PC-9 (cell line): ENCODE measurements at regions not wholly inside any gene's neighbourhood (a gene's known extent, or its start where the extent isn't known, plus 50 kb on each side); places are given as distances from the start of the nearest gene placed in this dataset.

ENCODE experiments used
- BruUV-seq: library from RNA; stranded (reverse); fragments of 400-500 nt; replicated peaks from 2 replicates; lab custom pipeline; 2021; lab: Mats Ljungman, UMichigan
- CTCF ChIA-PET: fragments of 300-600 bp; sonication (Branson Sonifier 250); formaldehyde crosslinking; loops from one replicate; lab custom pipeline; 2022; ENCODE audit warnings: antibody characterized with exemption; lab: Charles Lee
- POLR2A ChIA-PET: fragments of 300-600 bp; sonication (Branson Sonifier 250); formaldehyde crosslinking; loops from one replicate; lab custom pipeline; 2022; ENCODE audit warnings: antibody characterized with exemption; ENCODE audit not compliant: unreplicated experiment; lab: Charles Lee
- DNase-seq, 2 experiments: peaks; one replicate each; pipeline versions ENCODE4 v3.0.0 to v3.0.0-alpha.2; 2015 to 2022; ENCODE audit warnings: mixed read lengths in 1 of 2
- H2AFZ ChIP-seq: fragments of 200-600 bp; sonication (generic); 2 replicates; pipeline ENCODE4 v1.8.1; 2017; ENCODE audit warnings: antibody characterized with exemption
- H3F3A ChIP-seq: fragments of 200-600 bp; sonication (generic); 2 replicates; pipeline ENCODE4 v1.8.1; 2017; ENCODE audit warnings: antibody characterized with exemption, mild to moderate bottlenecking, low read depth; ENCODE audit not compliant: insufficient read depth
- H3K27ac ChIP-seq: fragments of 200-600 bp; sonication (generic); 2 replicates; pipeline ENCODE4 v1.6.1; 2016; ENCODE audit warnings: mixed run types
- H3K27me3 ChIP-seq: fragments of 200-600 bp; sonication (generic); 2 replicates; pipeline ENCODE4 v1.6.1; 2016; ENCODE audit warnings: low read depth, mixed run types; ENCODE audit not compliant: insufficient read depth
- H3K36me3 ChIP-seq: fragments of 200-600 bp; sonication (generic); 2 replicates; pipeline ENCODE4 v1.6.1; 2016; ENCODE audit warnings: low read depth, mixed run types
- H3K4me1 ChIP-seq: fragments of 200-600 bp; sonication (generic); replicated peaks from 2 replicates; pipeline ENCODE4 v1.6.1; 2016; ENCODE audit warnings: mixed run types; ENCODE audit not compliant: insufficient read depth
- H3K4me2 ChIP-seq: fragments of 200-600 bp; sonication (generic); 2 replicates; pipeline ENCODE4 v1.6.1; 2017; ENCODE audit warnings: mixed run types
- H3K4me3 ChIP-seq: fragments of 200-600 bp; sonication (generic); 2 replicates; pipeline ENCODE4 v1.6.1; 2016; ENCODE audit warnings: mixed run types
- H3K79me2 ChIP-seq: fragments of 200-600 bp; sonication (generic); 2 replicates; pipeline ENCODE4 v1.6.1; 2017; ENCODE audit warnings: low read depth, mixed run types
- H3K9me2 ChIP-seq: fragments of 200-600 bp; sonication (generic); 2 replicates; pipeline ENCODE4 v1.8.1; 2017; ENCODE audit warnings: mild to moderate bottlenecking; ENCODE audit not compliant: insufficient read depth
- H3K9me3 ChIP-seq: fragments of 200-600 bp; sonication (generic); 2 replicates; pipeline ENCODE4 v1.8.1; 2016; ENCODE audit warnings: low read depth; ENCODE audit not compliant: insufficient read depth
- H4K20me1 ChIP-seq: fragments of 200-600 bp; sonication (generic); 2 replicates; pipeline ENCODE4 v1.8.1; 2017; ENCODE audit not compliant: insufficient read depth
- CTCF ChIP-seq: fragments of 200-600 bp; sonication (generic); conservative IDR thresholded peaks from 2 replicates; pipeline ENCODE4 v1.6.1; 2017; ENCODE audit warnings: mixed run types, antibody characterized with exemption, mild to moderate bottlenecking, moderate library complexity
- EZH2 ChIP-seq: fragments of 200-600 bp; sonication (generic); IDR thresholded peaks from 2 replicates; pipeline ENCODE4 v1.8.0; 2017; ENCODE audit warnings: antibody characterized with exemption, low read depth
- intact Hi-C: fragments of 100-400 bp; cut with micrococcal nuclease; formaldehyde crosslinking; loops from one replicate; pipeline ENCODE4 v1.10.0; 2022; ENCODE audit not compliant: unreplicated experiment

DNA sequence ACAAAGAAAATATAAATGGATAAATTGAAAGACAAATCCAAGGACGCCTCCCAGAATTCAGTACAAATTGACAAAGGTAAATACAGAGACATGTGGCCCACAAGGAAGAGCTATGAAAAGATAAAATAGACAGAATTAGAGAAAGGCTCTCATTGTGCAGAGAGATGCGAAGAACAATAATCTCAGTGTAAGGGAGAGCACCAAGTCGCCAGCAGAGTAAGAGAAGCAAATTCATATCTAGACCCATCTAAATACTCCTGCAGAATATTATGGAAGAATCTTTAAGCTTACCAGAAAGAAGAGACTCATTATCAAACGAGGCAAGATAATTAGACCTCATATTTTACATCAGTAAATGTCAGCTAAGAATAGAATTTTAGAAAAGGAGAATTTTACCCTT is 101.7 kb upstream of the ITGA1 start:
- no peaks in the 10 kb centered on the region for H3K9me2 ChIP-seq
- no peaks in the 10 kb centered on the region for H3K4me1 ChIP-seq
- H3F3A ChIP-seq, result no peaks in the 10 kb centered on the region
- H3K36me3 ChIP-seq, result no peaks in the 10 kb centered on the region
- no peak overlapping the region for H3K4me2 ChIP-seq
- TF ChIP-seq EZH2 (no peak), CTCF (no peak)
- DNase-seq, result no peak
- intact Hi-C loops, result no loop called here
- H3K27ac ChIP-seq, result no peak overlapping the region
- H3K9me3 ChIP-seq, result no peaks in the 10 kb centered on the region
- H3K27me3 ChIP-seq, result no peaks in the 10 kb centered on the region
- no peak overlapping the region for H3K4me3 ChIP-seq
- BruUV-seq, result no TSS peak
- H2AFZ ChIP-seq, result no peak overlapping the region
- CTCF ChIA-PET, result no interaction called here
- POLR2A ChIA-PET, result no interaction called here
- no peaks in the 10 kb centered on the region for H3K79me2 ChIP-seq
- no peaks in the 10 kb centered on the region for H4K20me1 ChIP-seq

DNA sequence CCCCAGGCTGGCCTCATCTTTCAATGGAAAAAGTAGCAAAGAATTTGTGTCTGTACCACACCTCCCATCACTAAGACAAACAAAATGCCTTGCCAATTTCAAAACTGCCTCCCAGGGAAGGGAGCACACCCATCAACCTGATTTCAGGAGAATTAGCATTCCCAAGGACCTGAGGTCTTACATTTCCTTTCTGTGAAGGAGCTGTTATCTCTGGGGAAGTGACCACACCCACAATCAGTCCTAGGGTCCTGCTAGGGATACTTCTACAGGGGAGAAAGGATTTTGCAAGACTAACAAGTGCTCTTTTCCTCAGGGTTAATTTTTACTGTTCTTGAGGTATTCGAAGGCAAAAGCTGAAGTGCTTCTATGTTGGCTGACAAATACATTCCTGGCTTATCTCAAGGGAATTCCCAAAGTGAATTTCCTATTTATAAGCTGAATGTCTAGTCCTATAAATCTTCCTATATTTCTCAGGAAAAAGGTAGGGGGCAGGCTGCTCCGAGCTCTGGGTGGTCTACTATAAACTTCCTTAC is 97.4 kb upstream of the ITGA1 start:
- Histone ChIP-seq H2AFZ (no peak overlapping the region), H3K79me2 (no peaks in the 10 kb centered on the region), H3K9me3 (no peaks in the 10 kb centered on the region), H4K20me1 (no peaks in the 10 kb centered on the region), H3K9me2 (no peaks in the 10 kb centered on the region), H3K27me3 (no peaks in the 10 kb centered on the region), H3K4me1 (no peaks in the 10 kb centered on the region), H3K36me3 (no peaks in the 10 kb centered on the region), H3K27ac (no peak overlapping the region), H3K4me3 (no peak overlapping the region), H3F3A (no peaks in the 10 kb centered on the region), H3K4me2 (no peak overlapping the region)
- intact Hi-C loops, result no loop called here
- BruUV-seq, result no TSS peak
- TF ChIP-seq EZH2 (no peak), CTCF (no peak)
- DNase-seq, result no peak
- ChIA-PET POLR2A (no interaction called here), CTCF (no interaction called here)

DNA sequence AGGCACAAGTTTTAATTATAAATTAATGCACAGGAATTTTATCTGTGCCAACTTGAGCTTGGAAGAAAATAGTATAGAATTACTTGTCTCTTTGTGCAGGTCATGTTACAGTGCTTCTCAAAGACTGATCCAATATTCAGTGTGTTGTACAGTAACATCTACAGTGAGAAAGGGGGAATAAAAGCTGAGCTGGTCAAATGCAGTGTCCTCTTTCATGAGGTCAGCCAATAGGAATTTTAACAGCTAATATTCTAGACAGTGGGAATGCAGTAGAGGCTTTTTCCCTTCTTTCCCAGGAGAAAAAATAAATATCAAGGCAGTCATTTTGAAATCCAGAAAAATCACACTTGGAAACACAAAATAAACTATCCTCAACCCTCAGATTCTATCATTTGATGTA is 95.7 kb upstream of the ITGA1 start:
- no peak overlapping the region for H3K27ac ChIP-seq
- H3K9me2 ChIP-seq, result no peaks in the 10 kb centered on the region
- H3K4me3 ChIP-seq, result no peak overlapping the region
- DNase-seq, result no peak
- CTCF ChIA-PET, result no interaction called here
- no peak overlapping the region for H3K4me2 ChIP-seq
- H3K79me2 ChIP-seq, result no peaks in the 10 kb centered on the region
- BruUV-seq, result no TSS peak
- H3F3A ChIP-seq, result no peaks in the 10 kb centered on the region
- no peak for TF ChIP-seq EZH2
- no peak for TF ChIP-seq CTCF
- intact Hi-C loops, result no loop called here
- H3K36me3 ChIP-seq, result no peaks in the 10 kb centered on the region
- no peak overlapping the region for H2AFZ ChIP-seq
- POLR2A ChIA-PET, result no interaction called here
- H4K20me1 ChIP-seq, result no peaks in the 10 kb centered on the region
- no peaks in the 10 kb centered on the region for H3K4me1 ChIP-seq
- no peaks in the 10 kb centered on the region for H3K9me3 ChIP-seq
- no peaks in the 10 kb centered on the region for H3K27me3 ChIP-seq
